HFF-Myc (cell line): ENCODE measurements at regions not wholly inside any gene's neighbourhood (a gene's known extent, or its start where the extent isn't known, plus 50 kb on each side); places are given as distances from the start of the nearest gene placed in this dataset.

Source experiments
- DNase-seq: peaks from one replicate; pipeline ENCODE4 v3.0.0-alpha.2; 2011; ENCODE audit warnings: low read depth; ENCODE audit errors: extremely low read depth
- H3K4me3 ChIP-seq: replicated peaks from 2 replicates; pipeline ENCODE4 v1.5.1; 2011; ENCODE audit warnings: low read depth, mild to moderate bottlenecking, control low read depth, low read length
- CTCF ChIP-seq: IDR thresholded peaks from 2 replicates; pipeline ENCODE4 v1.5.1; 2012; ENCODE audit warnings: mild to moderate bottlenecking, low read depth, low read length, control low read depth; ENCODE audit errors: missing control alignments

- no peak for DNase-seq
- no peak for TF ChIP-seq CTCF
- H3K4me3 ChIP-seq = no peak overlapping the region
These were observed 181.4 kb downstream of the KCTD15 start for GRCh38 chr19:33977756-33978685.

- H3K4me3 ChIP-seq = no peak overlapping the region
- DNase-seq = no peak
- TF ChIP-seq CTCF = no peak
These were observed 186.0 kb downstream of the KCTD15 start for GRCh38 chr19:33982706-33983105.

- TF ChIP-seq CTCF = no peak
- no peak for DNase-seq
- H3K4me3 ChIP-seq = no peak overlapping the region
These were observed 183.7 kb upstream of the LSM14A start for GRCh38 chr19:33988601-33989000.

GRCh38 chr19:33997690-33998089 lies 174.6 kb upstream of the LSM14A start:
- DNase-seq = no peak
- peak; percentile 2 for TF ChIP-seq CTCF
- no peak overlapping the region for H3K4me3 ChIP-seq

- TF ChIP-seq CTCF = no peak
- DNase-seq = no peak
- H3K4me3 ChIP-seq = no peak overlapping the region
These were observed 174.0 kb upstream of the LSM14A start for GRCh38 chr19:33998302-33998701.

- DNase-seq = no peak
- no peak overlapping the region for H3K4me3 ChIP-seq
- no peak for TF ChIP-seq CTCF
These were observed 173.5 kb upstream of the LSM14A start for GRCh38 chr19:33998739-33999345.

- no peak for DNase-seq
- no peak overlapping the region for H3K4me3 ChIP-seq
- no peak for TF ChIP-seq CTCF
These were observed 155.3 kb upstream of the LSM14A start for GRCh38 chr19:34017024-34017423.
